Activated CD4-positive, CD25-positive, alpha-beta regulatory T cell treated with anti-CD3 and anti-CD28 coated beads, Interleukin-2, amount 50 U/mL, for 24 hours (primary cell): ENCODE measurements at regions not wholly inside any gene's neighbourhood (a gene's known extent, or its start where the extent isn't known, plus 50 kb on each side); places are given as distances from the start of the nearest gene placed in this dataset.
"Not testable (repeated sequence)": the region's sequence is repeated elsewhere in the genome, so short reads cannot be mapped to it uniquely, and the experiment has no call there.

Experiments
- ATAC-seq, 2 donors: fragments of 150-1000 bp; cut with Tn5 transposase; one replicate each; pipeline ENCODE4 v1.10.0; 2021; ENCODE audit warnings: mild to moderate bottlenecking in 1 of 2, moderate library complexity in 1 of 2

DNA sequence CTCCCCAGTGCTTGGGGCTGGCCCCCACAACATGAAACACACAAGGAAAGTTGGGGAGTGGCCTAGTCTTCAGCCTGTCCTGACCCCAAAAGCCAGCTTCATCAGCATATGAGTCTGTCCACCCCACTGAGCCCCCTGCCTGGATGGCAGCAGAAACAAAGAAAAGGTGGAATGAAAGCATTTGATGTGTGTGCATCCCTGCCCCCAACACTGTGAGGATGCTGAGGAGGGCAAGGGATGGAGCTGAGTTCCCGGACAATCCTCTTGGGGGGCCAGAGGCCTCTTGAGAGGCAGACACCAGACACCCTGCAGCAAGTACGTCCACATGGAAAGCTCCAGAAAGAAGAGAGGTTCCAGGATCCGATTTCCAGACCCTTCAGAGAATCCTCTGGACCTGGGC is 113.5 kb upstream of the PPP1R26 start:
- ATAC-seq = no peak

- no peak for ATAC-seq
Observed at GRCh38 chr9:135369412-135369990, 110.1 kb upstream of the PPP1R26 start.

DNA sequence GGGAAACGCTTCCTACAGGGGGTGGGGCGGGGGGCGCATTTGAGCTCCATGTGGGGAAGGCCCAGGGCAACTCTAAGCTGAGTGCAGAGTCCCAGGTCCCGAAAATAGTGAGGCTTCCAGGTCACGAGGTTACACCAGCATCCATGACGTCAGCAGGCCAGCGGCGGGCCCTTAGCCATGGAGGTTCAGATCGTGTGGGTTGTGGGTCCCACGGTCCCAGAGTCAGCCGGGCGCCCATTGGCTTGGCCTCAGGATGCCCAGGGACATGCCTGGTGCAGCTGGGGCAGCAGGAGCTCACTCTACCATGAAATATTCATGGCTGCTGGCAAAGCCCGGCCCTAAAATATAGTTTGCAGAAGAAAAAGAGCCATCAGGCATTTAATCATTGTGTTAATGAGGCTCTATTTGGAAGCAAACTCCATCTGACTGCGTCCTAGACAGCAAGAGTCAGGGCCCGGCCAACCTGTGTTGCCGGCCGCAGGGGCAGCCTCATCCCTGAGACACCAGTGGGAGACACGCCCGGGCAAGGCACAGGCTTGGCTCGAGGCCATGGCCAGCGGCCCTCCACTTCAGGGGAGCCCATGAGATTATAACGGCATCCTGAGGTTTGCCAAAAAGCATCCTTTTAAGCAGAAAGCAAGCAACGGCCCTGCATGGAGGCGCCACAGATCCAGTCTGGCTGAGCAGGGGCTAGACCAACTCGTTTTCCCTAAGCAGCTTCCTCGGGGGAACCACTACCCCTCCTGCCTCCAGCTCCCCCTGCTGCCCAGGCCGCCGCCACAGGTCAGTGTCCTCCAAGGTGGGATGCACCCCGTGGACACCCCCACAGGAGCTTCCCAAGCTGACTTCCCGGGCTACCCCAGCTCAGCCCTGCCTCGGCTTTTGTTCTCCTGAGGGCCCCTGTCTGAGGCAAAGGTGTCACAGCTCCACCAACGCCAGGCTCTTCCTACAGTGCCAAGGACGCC is 108.9 kb upstream of the PPP1R26 start:
- ATAC-seq = no peak

DNA sequence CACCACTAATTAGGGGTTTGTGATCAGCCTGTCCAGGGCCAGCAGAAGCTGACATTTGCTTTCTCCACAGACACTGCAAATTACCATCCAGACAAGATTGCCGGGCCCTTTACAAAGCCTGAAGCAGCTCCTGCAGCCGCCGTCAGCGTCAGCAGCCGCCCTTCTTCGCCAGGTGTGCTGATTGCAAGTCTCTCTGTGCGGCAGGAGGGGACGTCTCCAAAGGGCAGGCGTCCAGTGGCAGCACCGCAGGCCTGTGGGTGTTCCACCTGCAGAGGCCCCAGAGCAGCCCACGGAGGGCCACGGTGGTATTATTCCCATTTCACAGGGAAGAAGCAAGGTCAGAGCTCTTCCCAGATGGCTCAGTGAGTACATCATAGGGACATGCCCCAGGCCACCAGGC is 108.0 kb upstream of the PPP1R26 start:
- ATAC-seq = no peak

- ATAC-seq = no peak
Observed at GRCh38 chr9:135372036-135372435, 107.5 kb upstream of the PPP1R26 start.

- no peak for ATAC-seq
Observed at GRCh38 chr9:135372501-135373008, 107.0 kb upstream of the PPP1R26 start.

DNA sequence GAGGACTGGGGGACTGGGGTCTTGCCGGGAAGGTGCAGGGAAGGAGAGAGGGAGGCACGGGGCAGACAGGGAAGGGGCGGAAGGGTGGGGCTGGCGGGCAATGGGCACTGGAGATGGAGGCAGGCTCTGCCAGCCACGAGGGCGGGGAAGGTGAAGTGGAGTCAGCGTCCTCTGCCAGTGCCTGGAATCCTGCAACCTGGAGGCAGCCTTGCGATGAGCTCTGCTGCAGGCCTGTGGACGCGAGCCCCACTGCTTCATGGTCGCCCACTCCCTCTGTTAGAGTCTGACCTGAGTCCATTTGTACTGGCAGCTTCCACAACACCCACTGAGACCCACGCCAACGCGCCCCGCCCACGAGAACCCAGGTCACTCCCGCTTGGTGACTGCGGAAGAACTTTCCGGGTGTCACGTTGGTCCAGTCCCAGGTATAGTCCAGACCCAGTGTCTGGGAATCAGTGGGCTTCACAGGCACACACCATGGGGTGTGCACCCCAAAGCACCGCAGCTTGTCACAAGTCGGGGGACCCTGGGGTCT is 106.4 kb upstream of the PPP1R26 start:
- no peak for ATAC-seq

- ATAC-seq = no peak
Observed at GRCh38 chr9:135373820-135374219, 105.8 kb upstream of the PPP1R26 start.

- no peak for ATAC-seq
Observed at GRCh38 chr9:135374591-135374990, 105.0 kb upstream of the PPP1R26 start.

DNA sequence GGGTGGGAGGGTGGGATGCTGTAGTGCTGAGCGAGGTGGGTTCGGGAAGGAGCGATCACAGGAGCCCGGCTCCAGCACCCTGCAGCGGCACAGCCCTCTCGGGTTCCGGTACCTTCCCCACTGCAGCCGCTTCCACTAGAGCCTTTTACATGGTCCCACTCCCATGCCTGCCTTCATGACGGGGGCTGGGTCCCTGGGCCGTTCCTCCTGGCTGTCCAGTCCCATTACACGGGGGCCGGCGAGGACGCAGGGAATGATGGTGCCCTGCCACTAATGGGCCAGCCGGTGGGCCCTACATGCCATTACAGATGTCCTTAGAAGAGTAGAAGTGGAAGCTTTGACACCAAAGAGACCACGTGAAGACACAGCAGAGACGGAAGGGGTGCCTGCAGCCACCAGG is 104.6 kb upstream of the PPP1R26 start:
- ATAC-seq = no peak

DNA sequence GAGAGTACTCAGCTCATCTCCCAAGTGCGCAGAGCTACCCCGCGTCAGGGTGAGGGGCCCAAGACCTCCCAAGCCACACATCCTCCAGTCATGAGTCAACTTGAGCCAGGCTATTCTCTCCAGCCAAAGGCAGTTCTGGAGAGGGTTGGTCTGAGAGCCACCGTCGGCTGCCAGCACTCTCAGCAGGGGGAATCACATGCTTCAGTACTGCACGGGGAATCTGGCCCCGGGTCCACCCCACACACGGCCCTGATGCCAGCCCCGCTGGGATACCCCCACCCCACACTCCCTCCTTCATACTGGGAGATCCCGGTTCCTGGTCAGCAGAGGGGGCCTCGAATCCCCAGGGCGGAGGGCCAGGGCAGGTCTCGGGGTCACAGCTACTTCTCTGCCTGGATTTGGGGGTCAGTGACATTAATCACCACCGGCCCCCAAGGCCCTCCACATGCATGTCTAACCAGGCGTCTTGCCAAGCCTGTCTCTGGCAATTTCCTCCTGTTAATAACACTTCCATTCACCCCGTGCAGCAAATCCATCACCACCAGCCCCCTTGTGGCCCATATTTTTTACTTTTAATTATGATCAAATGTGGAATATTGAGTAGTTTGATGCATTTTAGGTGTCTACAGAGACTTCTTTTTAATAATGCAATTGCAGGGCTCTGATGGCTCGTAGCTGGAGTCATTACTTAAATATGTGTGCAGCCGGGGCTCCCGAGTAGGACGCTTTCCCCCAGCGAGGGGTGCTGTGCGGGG is 102.9 kb upstream of the PPP1R26 start:
- no peak for ATAC-seq

DNA sequence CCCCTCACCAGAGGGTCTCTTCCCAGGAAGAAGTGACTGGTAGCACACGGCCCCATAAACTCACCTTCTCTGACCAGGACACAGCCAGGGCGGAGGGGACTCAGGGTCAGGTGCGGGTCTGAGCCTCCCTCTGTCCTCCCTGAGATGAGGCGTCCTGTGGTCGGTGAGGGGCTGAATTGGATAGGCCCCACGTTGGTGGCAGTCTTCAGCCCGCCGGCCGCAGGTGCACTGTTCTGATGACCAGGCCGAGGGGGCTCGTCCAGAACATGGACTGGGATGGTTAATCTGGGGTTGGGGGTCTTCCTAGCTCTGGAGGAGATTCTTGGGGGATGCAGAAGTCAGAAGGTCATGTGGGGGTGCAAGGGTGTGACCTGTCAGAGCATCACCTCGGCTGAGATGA is 102.2 kb upstream of the PPP1R26 start:
- no peak for ATAC-seq

GRCh38 chr9:135378751-135379150 is 100.8 kb upstream of the PPP1R26 start:
- peak in 1 of 2 donors; percentile 13 for ATAC-seq

DNA sequence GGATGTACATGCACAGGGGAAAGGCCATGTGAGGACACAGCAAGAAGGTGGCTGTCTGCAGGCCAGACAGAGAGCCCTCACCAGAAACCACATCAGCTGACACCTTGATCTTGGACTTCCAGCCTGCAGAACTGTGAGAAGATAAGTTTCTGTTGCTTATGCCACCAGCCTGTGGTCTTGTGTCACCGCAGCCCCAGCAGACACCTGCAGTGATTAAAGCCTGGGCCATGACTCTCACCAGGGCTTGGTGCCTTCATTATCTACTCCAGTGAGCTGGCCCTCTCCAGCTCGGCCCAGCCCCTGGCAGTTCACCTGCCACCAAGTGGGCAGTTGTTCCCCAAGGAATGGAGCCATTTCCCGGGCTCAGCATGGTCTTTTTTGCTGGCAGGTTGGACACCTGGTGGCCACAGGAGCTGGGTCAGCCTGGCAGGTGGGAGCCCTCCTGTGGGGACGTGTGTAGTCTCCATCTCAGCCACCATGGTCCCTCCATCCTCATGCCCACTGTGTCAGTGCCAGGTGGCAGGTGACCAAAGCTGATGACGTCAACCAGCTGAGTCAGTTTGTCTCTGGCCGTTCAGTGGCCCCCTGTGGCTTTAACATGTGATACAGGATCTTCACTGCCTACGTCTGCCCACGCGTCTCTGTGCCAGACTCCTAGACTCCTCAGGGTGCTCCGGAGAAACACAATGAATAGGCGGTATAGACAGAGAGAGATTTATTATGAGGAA is 99.9 kb upstream of the PPP1R26 start:
- ATAC-seq = no peak

DNA sequence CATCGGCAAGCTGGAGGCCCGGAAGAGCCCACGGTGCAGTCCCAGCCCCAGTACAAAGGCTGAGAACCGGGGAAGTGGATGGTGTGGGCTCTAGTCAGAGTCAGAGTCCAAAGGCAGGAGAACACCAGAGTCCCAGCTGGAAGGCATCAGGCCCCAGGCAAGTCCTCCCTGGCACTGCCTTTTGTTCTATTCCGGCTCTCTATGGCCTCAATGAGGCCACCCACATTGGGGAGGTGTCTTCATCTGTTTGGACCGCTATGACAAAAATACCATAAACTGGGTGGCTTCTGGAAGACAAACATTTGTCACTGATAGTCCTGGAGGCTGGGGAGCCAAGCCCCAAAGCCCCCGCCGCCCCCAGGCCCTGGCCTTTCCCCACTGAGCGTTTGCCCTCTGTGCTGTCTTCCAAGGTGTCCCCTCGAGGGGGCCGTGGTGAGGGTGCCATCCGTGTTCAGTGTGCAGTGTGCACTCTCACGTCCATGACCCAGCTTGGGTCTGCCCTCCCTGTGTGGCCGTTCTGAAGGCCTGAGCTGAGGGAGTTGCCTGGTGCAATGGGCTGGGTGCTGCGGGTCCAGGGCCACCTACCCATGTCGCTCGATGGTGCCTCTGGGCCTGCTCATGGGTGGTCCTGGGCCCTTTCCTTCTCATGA is 99.1 kb upstream of the PPP1R26 start:
- no peak for ATAC-seq

GRCh38 chr9:135381762-135382310 is 97.7 kb upstream of the PPP1R26 start:
- ATAC-seq = no peak

- no peak for ATAC-seq
Observed at GRCh38 chr9:135384226-135384625, 95.4 kb upstream of the PPP1R26 start.

DNA sequence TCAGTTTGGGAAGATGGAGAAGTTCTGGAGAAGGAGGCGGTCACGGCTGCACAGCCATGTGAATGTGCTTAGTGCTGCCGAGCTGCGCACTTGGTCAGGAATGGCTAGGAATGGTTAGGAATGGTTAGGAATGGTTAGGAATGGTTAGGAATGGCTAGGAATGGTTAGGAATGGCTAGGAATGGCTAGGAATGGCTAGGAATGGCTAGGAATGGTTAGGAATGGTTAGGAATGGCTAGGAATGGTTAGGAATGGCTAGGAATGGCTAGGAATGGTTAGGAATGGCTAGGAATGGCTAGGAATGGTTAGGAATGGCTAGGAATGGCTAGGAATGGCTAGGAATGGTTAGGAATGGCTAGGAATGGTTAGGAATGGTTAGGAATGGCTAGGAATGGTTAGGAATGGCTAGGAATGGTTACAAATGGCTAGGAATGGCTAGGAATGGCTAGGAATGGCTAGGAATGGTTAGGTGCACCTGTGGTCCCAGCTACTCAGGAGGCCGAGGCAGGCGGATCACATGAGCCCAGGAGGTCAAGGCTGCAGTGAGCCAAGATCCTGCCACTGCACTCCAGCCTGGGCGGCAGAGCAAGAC is 94.7 kb upstream of the PPP1R26 start:
- ATAC-seq = not testable (repeated sequence)

- ATAC-seq = no peak
Observed at GRCh38 chr9:135385793-135386192, 93.8 kb upstream of the PPP1R26 start.

- ATAC-seq = no peak
Observed at GRCh38 chr9:135387976-135388375, 91.6 kb upstream of the PPP1R26 start.

DNA sequence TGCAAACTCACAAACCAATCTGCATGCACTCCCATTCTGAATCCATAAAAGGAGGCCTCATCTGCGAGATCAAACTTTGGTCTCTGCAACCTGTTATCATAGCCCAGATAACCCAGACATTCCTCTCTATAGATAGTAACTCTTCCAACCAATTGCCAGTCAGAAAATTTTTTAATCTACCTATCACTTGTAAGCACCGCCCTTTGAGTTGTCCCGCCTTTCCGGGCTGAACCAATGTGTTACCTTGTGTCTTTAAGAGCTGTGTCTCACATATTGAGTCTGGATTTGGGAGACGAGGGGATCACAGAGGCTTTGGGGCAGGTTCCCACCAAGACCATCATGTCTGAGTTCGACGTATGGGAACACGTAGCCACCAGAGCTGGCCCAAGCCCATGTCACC is 91.1 kb upstream of the PPP1R26 start:
- ATAC-seq = no peak
